ENCODE measurements at regions not wholly inside any gene's neighbourhood (a gene's known extent, or its start where the extent isn't known, plus 50 kb on each side); places are given as distances from the start of the nearest gene placed in this dataset.

- Histone ChIP-seq H3K27me3 (ENCODE audit: control insufficient read depth, insufficient read depth, low read length) (no peaks in the 10 kb centered on the region), H3K4me1 (ENCODE audit: control insufficient read depth, insufficient read depth, low read length) (no peaks in the 10 kb centered on the region), H3K9me3 (ENCODE audit: control insufficient read depth, insufficient read depth, low read depth, low read length) (no peaks in the 10 kb centered on the region; the same call in 1 of the 2 replicates), H3K36me3 (ENCODE audit: control insufficient read depth, insufficient read depth, low read length) (no peaks in the 10 kb centered on the region), H3K4me3 (ENCODE audit: low read depth in 2 of 2, low read length in 2 of 2) (no peak overlapping the region), H3K27ac (ENCODE audit: low read length) (no peak overlapping the region)
- intact Hi-C loops (cut with micrococcal nuclease; ENCODE audit: unreplicated experiment): no loop called here
- ATAC-seq (no peak), DNase-seq (ENCODE audit: low read depth, low spot score) (no peak)
- no TSS peak for BruUV-seq (replicated peaks)
- no peak for TF ChIP-seq POLR2AphosphoS5 (IDR thresholded peaks at IDR 0.05; ENCODE audit: low read depth, low read length)
- TF ChIP-seq REST (IDR thresholded peaks at IDR 0.05; ENCODE audit: insufficient read depth in 1 of 2, low read depth in 2 of 2, low read length in 1 of 2): no peak
- TF ChIP-seq TCF7L2 (IDR thresholded peaks at IDR 0.05; ENCODE audit: low read depth, low read length): no peak
- no peak for TF ChIP-seq SIN3A (IDR thresholded peaks at IDR 0.05; ENCODE audit: borderline replicate concordance, insufficient read depth, low read depth, low read length)
- no peak for TF ChIP-seq CTCF (IDR thresholded peaks at IDR 0.05)
- in situ Hi-C loops (cut with HindIII; ENCODE audit: low pct_unique_long_range_greater_than_20kb, low sequenced_read_pairs): no loop called here
- CTCF ChIA-PET: no interaction called here
- POLR2A ChIA-PET: interaction anchor here (0.6 kb wide), 1 partner anchor 19 kb away, joined by 3 read pairs; no protein-coding TSS in a partner anchor
Measured at GRCh38 chr15:46450810-46451182, 816.0 kb downstream of the SQOR start.

- Histone ChIP-seq H3K27ac (ENCODE audit: low read length) (no peak overlapping the region), H3K9me3 (ENCODE audit: control insufficient read depth, insufficient read depth, low read depth, low read length) (no peaks in the 10 kb centered on the region; the same call in 1 of the 2 replicates), H3K27me3 (ENCODE audit: control insufficient read depth, insufficient read depth, low read length) (no peaks in the 10 kb centered on the region), H3K4me1 (ENCODE audit: control insufficient read depth, insufficient read depth, low read length) (no peaks in the 10 kb centered on the region), H3K36me3 (ENCODE audit: control insufficient read depth, insufficient read depth, low read length) (no peaks in the 10 kb centered on the region), H3K4me3 (ENCODE audit: low read depth in 2 of 2, low read length in 2 of 2) (no peak overlapping the region)
- ATAC-seq: no peak
- in situ Hi-C loops (cut with HindIII; ENCODE audit: low pct_unique_long_range_greater_than_20kb, low sequenced_read_pairs): no loop called here
- no peak for DNase-seq (ENCODE audit: low read depth, low spot score)
- TF ChIP-seq POLR2AphosphoS5 (IDR thresholded peaks at IDR 0.05; ENCODE audit: low read depth, low read length) (no peak), TCF7L2 (IDR thresholded peaks at IDR 0.05; ENCODE audit: low read depth, low read length) (no peak), SIN3A (IDR thresholded peaks at IDR 0.05; ENCODE audit: borderline replicate concordance, insufficient read depth, low read depth, low read length) (no peak), CTCF (IDR thresholded peaks at IDR 0.05) (no peak), REST (IDR thresholded peaks at IDR 0.05; ENCODE audit: insufficient read depth in 1 of 2, low read depth in 2 of 2, low read length in 1 of 2) (no peak)
- CTCF ChIA-PET: interaction anchor here (0.7 kb wide), 1 partner anchor 33 kb away, joined by 3 read pairs; no protein-coding TSS in a partner anchor
- intact Hi-C loops (cut with micrococcal nuclease; ENCODE audit: unreplicated experiment): no loop called here
- no TSS peak for BruUV-seq (replicated peaks)
- POLR2A ChIA-PET: no interaction called here
Measured at GRCh38 chr15:46452297-46452820, 817.5 kb downstream of the SQOR start.
